Activated CD4-positive, alpha-beta T cell treated with anti-CD3 and anti-CD28 coated beads, Interleukin-2, amount 50 U/mL, for 1 hour (primary cell): ENCODE measurements at regions not wholly inside any gene's neighbourhood (a gene's known extent, or its start where the extent isn't known, plus 50 kb on each side); places are given as distances from the start of the nearest gene placed in this dataset.
"Not testable (repeated sequence)": the region's sequence is repeated elsewhere in the genome, so short reads cannot be mapped to it uniquely, and the experiment has no call there.

Source experiments
- DNase-seq: peaks from one replicate; pipeline ENCODE4 v3.0.0-alpha.2; 2020

DNA sequence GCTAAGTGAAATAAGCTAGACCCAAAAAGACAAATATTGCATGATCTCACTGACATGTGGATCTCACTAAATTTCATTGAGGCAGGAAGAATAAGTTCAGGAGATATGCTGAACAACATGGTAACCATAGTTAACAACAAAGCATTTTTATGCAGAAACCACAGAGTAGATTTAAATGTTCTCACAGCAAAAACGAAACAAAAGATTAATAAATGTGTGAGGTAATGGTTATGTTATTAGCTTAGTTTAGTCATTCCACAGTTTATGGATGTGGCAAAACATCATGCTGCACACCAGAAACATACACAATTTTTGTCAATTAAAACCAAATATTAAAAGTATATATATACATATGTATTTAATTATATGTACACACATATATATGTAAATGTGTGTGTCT is 765.8 kb downstream of the SLITRK5 start:
- no peak for DNase-seq

DNA sequence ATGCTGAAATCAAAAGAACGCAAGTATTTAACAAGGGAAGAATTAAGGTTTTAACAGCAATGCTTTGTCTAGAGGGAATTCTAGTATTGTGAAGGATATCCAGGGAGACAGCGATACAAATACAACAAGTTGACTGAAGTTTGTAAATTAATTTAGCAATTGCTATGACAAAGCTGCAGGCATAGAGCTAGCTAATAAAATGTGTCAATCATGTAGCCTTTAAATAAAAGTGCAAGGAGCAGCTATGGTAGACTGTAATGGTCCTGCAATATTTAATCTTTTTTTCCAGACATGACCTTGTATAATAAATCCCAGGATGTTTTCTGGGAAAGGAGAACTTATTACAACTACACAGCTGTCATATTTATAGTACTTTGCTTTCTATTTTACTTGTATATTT is 779.3 kb downstream of the SLITRK5 start:
- no peak for DNase-seq

- no peak for DNase-seq
These were observed 785.0 kb downstream of the SLITRK5 start for GRCh38 chr13:88456151-88456550.

GRCh38 chr13:88459331-88459730 is 788.2 kb downstream of the SLITRK5 start:
- no peak for DNase-seq

- DNase-seq = no peak
These were observed 790.3 kb downstream of the SLITRK5 start for GRCh38 chr13:88461272-88462009.

GRCh38 chr13:88464851-88465250 is 793.7 kb downstream of the SLITRK5 start:
- DNase-seq = no peak

DNA sequence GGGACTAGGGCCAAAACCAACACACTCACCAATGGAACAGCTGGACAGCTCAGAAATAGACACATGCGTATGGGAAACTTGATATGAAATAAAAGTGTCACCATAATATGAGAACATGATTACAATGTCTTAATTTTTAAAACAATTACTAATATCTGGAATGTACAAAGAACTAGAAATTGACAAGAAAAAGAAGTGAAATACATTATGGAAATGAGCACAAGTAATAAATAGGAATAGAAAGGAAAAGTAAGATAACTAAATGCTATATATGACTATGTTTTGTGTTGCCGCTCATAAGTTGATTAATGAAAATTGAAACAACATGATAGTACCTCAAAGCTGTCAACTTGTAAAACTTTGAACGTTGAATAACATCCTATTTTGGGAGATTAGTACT is 801.1 kb downstream of the SLITRK5 start:
- no peak for DNase-seq

DNA sequence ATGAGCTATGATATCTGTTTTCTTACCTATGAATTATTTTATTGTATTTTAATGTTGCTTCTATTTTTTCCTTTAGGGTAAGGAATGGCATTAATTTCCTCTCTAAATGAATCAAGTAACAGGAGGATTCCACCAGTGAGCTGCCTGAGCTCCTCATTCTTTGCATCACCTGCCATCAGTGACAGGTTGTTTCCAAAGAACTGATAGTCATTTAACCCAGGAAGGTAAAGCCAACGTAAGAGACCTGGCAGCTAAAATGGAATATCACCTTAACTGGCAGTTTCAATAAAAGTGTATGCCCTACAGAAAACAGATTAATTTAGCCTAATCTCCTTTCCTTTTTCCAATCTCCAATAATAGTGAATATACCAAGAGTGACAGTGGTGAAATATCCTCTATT is 812.0 kb downstream of the SLITRK5 start:
- no peak for DNase-seq

- no peak for DNase-seq
These were observed 836.7 kb downstream of the SLITRK5 start for GRCh38 chr13:88507909-88508308.

DNA sequence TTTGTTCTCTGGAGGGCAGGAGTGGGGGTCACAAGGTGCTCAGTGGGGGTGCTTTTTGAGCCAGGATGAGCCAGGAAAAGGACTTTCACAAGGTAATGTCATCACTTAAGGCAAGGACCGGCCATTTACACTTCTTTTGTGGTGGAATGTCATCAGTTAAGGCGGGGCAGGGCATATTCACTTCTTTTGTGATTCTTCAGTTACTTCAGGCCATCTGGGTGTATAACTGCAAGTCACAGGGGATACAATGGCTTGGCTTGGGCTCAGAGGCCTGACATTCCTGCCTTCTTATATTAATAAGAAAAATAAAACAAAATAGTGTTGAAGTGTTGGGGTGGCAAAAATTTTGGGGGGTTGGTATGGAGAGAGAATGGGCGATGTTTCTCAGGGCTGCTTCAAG is 841.8 kb downstream of the SLITRK5 start:
- not testable (repeated sequence) for DNase-seq

DNA sequence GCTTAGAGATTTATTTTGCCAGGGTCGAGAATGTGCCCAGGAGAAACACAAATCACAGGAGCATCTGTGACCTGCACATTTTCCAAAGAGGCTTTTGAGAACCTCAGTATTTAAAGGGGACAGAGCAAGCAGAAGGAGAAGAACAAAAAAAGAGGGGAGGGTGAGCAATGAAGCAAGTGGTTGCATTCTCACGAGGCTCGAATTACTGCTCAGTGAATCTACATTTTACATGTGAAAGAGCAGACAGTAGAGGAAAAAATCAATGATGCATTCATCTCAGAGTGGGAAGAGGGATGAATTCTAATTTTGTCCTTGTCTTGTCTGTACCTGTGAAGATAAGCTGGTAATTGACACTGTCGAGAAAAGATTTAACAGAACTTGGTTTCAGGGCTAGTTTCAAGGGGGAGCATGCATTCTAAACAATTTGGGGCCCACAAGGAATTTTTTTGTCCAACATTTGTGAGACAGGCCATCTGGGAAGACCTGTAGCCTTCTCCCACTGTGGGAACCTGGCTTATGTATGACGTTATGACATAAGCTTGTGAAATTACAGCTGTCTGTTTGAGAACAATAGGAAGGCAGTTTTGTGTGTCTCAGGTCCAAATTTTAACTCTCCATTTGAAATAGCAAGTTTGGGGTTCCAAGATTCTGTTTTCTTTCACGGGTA is 855.1 kb downstream of the SLITRK5 start:
- DNase-seq = no peak

- DNase-seq = no peak
These were observed 855.7 kb downstream of the SLITRK5 start for GRCh38 chr13:88526853-88527215.

DNA sequence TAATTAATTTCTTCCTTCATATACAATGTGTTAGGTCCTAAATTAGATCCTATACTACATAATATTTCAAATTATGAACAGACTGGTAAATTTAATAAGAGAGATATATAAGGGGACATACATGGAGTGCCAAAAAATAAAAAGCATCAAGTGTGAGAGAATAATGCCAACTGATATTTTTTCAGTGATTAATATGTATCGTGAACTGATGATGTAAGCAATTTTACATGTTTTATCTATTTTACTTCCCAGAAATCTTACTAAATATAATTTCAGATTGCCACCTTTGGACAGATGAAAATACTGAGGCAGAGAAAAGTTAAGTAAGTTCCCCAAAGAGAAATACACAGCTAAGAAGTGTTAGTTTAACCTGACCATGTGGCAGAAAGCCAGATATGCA is 870.8 kb downstream of the SLITRK5 start:
- DNase-seq = no peak

GRCh38 chr13:88544836-88545235 is 873.7 kb downstream of the SLITRK5 start:
- DNase-seq = no peak

- no peak for DNase-seq
These were observed 881.8 kb downstream of the SLITRK5 start for GRCh38 chr13:88552966-88553365.

DNA sequence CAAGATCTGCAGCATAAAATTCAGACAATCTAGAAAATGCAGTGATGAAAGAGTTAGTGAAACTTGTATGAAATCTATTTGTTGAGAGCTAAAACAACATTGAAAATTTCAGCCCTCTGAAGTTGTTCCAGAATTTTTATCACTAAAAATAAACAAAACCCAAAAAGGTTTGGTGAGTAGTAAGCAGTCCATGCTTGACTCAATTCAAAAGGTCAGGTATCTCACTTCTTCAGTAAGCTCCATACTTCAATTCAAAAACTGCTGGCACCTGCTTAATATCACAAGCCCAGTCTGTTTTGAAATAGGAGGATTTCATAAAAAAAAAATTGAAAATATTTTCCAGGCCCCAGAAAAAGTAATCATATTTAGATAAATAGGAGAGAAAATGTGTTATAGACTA is 894.4 kb downstream of the SLITRK5 start:
- no peak for DNase-seq

DNA sequence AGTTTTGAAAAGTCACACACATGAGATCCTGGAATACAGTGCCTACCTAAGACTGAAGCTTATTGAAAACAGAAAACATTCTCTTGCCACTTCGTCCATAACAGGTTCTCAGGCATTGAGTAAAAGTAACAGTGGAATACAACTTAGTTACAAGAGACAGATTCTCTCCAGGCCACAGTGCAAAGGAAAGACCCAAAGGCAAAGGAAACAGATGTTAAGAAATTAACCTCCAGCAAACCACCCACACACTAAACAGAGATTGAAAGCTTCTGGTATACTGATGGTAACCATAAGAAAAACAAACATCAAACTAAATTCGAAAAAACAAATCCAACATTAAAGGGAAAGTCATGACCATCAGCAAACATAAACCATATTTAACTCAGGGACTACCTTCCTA is 914.7 kb downstream of the SLITRK5 start:
- no peak for DNase-seq

GRCh38 chr13:88586263-88586662 is 915.1 kb downstream of the SLITRK5 start:
- no peak for DNase-seq

DNA sequence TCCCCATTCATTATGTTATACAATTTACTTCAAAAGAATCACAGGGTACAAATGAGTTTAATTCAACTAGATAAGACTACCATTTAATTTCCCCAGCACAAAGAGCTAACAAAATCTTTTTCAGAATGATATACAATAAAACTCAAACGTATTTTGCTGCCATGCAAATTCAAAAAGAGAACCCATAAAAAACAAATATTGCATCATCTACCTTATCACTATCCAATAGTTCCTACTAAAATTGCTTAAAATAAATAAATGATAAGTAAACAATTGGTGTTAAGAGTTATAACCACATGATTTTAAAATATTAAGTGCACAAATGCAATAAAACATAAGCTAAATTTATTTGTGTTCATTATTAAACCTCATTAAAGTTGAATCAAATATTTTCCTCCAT is 919.4 kb downstream of the SLITRK5 start:
- DNase-seq = no peak

GRCh38 chr13:88592105-88592504 is 920.9 kb downstream of the SLITRK5 start:
- DNase-seq = no peak

- no peak for DNase-seq
These were observed 930.8 kb downstream of the SLITRK5 start for GRCh38 chr13:88601949-88602348.

GRCh38 chr13:88602786-88603777 is 931.9 kb downstream of the SLITRK5 start:
- no peak for DNase-seq

GRCh38 chr13:88617176-88617575 is 946.0 kb downstream of the SLITRK5 start:
- no peak for DNase-seq
